GM12873 (cell line): ENCODE measurements at regions not wholly inside any gene's neighbourhood (a gene's known extent, or its start where the extent isn't known, plus 50 kb on each side); places are given as distances from the start of the nearest gene placed in this dataset.

Experiments
- TF ChIP-seq, protein P1 (sequence below): IDR thresholded peaks from 2 replicates; pipeline ENCODE4 v1.5.1; 2012; ENCODE audit warnings: low read depth, mild to moderate bottlenecking, moderate library complexity, low read length, control low read depth; ENCODE audit not compliant: insufficient read depth; ENCODE audit errors: missing control alignments

DNA sequence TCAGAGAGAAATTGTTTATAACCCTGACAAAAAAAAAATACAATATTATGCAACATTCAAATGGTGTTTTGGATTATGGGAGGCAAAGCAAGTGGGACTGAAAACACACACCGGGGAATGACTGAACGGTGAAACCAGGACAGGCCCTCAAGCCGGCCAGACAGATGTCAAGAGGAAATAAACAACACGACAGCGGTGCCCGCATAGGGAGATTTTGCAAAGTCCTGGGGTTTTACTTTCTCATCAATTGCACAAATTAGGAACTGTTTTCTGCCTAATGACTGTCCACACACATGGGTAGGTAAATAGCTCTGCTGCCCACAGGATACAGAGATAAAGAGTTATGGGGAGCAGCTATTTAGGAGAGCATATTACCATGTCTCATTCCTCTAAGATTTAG is 134.5 kb downstream of the IRS2 start:
- TF ChIP-seq, protein P1, sequence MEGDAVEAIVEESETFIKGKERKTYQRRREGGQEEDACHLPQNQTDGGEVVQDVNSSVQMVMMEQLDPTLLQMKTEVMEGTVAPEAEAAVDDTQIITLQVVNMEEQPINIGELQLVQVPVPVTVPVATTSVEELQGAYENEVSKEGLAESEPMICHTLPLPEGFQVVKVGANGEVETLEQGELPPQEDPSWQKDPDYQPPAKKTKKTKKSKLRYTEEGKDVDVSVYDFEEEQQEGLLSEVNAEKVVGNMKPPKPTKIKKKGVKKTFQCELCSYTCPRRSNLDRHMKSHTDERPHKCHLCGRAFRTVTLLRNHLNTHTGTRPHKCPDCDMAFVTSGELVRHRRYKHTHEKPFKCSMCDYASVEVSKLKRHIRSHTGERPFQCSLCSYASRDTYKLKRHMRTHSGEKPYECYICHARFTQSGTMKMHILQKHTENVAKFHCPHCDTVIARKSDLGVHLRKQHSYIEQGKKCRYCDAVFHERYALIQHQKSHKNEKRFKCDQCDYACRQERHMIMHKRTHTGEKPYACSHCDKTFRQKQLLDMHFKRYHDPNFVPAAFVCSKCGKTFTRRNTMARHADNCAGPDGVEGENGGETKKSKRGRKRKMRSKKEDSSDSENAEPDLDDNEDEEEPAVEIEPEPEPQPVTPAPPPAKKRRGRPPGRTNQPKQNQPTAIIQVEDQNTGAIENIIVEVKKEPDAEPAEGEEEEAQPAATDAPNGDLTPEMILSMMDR = no peak

DNA sequence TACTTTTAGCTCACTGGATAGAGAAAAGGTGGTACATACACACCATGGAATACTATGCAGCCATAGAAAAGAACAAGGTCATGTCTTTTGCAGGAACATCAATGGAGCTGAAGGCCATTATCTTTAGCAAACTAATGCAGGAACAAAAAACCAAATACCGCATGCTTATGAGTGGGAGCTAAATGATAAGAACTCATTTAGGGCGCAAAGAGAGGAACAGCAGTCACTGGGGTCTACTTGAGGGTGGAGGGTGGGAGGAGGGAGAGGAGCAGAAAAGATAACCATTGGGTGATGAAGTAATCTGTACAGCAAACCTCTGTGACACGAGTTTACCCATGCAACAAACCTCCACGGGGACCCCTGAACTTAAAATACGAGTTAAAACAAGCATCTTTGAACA is 135.1 kb downstream of the IRS2 start:
- TF ChIP-seq, protein P1 = no peak

DNA sequence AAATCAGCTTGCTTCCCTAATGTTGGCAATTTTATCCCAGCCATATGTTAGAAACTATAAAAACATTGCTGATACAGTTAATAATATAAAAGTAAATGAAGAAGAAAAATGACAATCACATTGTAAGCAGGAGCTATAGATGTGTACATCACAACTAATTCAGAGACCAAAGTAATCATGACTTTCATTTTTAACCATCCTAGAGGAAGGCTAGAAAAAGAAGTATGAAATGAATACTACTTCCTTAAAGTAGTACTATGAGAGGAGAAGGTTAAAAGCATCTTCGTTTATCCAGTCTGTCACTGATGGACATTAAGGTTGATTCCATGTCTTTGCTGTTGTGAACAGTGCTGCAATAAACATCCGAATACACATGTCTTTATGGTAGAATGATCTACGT is 135.5 kb downstream of the IRS2 start:
- TF ChIP-seq, protein P1 = no peak

DNA sequence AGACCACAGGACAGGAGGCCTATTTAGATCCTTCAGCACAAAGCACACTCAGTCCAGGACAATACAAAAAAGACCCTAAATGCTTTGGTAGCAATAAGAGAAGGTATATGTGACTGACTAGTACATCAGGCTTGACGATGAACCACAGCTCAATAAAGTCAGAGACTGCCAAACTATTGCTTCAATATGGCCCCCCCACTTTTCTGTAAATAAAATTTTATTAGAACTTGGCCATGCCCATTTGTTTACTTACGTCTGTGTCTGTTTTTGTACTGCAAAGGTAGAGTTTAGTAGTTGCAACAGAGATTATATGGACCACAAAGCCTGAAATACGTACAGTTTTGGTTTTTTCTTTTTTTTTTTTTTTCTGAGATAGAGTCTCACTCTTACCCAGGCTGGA is 136.7 kb downstream of the IRS2 start:
- TF ChIP-seq, protein P1 = no peak

DNA sequence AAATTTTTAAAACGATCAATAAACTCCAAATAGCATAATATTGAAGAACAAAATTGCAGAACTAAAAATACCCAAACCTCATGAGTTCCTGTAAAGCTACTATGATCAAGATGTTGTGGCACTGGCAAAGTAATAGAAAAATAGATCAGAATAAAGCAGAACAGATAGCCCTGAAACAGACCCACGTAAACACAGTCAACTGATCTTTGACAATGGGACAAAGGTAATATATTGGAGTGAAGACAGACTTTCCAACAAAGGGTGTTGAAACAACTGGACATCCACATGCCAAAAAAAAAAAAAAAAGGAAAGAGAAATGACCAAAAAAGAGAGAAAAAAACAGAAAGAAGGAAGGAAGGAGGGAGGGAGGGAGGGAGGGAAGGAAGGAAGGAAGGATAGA is 138.7 kb downstream of the IRS2 start:
- TF ChIP-seq, protein P1 = no peak

DNA sequence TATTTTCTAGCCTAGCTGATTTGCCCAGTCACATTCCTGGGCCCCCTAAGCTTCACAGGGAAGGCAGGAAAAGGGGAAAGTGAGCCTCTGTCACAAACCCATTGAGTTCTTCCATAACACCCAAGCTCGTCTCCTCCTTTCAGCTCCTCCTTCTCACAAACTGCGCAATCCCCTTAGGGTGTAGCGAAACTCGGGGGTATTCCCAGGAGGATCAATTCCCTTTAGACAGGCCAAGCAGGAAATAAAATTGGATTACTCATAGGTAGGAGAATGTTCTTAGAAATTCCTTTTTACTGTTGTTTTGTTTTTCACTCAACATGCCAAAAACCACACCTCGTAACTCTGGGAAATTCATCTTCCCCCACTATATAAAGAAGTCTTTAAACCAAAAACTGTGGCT is 139.3 kb downstream of the IRS2 start:
- TF ChIP-seq, protein P1 = no peak

DNA sequence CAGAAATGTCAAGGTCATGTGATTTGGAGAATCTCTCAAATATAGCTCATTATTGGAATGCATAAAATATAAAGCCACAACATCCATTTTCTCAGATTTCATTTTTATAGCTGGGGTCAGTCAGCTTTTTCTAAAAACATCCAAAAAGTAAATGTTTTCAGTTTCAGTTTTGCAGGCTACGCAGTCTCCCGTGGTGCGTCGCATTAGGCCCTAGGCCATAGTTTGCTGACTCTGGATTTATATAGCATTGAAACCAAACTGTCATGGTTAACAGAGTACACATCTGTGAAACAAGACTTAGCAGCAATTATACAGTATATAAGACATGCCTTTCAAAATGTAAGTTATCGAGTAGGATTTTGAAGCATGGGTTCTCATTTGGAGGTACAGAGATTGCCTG is 140.0 kb downstream of the IRS2 start:
- TF ChIP-seq, protein P1 = no peak
